ENCODE measurements at regions not wholly inside any gene's neighbourhood (a gene's known extent, or its start where the extent isn't known, plus 50 kb on each side); places are given as distances from the start of the nearest gene placed in this dataset.

- TF ChIP-seq CTCF (IDR thresholded peaks at IDR 0.05) (no peak), EP300 (IDR thresholded peaks at IDR 0.05; ENCODE audit: low read depth) (no peak), POLR2A (IDR thresholded peaks at IDR 0.05) (no peak), POLR2AphosphoS5 (IDR thresholded peaks at IDR 0.05) (no peak)
Observed at GRCh38 chr3:76624164-76624563, 415.7 kb upstream of the ROBO2 start.

All from transverse colon (tissue), 4 donors.